ENCODE measurements at regions not wholly inside any gene's neighbourhood (a gene's known extent, or its start where the extent isn't known, plus 50 kb on each side); places are given as distances from the start of the nearest gene placed in this dataset.

DNA sequence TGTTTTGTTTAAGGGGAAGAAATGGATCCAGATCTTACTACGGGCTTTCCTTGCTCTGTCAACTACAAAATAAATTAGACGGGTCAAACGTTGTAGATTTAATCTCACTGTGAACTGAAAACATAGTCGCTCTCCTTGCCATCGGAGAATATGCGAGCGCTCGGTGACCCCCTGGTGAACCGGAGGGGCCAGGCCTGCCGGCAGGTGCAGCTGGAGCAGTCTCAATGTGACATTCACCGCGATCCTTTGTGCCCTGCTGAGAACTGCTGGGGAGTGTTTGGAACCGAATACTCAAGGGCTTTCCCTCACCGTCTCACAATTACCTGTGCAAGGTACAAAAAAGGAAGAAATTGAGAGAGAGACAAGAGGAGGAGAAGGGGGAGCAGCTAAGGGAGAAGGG lies 174.1 kb upstream of the GPR26 start:
- no peak for DNase-seq (ENCODE audit: low read depth in 2 of 2)

DNA sequence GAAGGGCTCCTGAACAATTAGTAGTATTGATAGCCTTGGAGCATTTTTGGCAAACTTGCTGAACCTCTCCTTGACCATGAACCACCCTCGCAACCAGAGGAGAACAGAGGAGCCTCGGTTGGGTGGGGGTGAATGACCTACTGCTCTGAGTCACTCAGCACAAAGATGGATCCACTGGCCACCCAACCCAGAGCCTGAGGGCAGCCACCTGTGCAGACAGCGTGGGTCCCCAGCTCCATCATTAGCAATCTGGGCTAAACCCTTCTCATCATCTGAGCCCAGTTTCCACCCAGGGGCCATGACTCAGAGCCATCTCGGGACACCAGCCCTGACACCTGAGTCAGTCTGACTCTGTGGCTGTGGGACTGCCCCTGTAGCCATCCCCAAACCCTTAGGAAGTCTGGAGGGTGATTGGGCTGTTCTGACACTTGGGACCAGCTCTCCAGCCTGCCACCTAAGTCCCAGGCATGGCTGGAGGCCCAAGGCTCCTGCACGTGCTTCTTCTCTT lies 171.8 kb upstream of the GPR26 start:
- DNase-seq (ENCODE audit: low read depth in 2 of 2): no peak

DNA sequence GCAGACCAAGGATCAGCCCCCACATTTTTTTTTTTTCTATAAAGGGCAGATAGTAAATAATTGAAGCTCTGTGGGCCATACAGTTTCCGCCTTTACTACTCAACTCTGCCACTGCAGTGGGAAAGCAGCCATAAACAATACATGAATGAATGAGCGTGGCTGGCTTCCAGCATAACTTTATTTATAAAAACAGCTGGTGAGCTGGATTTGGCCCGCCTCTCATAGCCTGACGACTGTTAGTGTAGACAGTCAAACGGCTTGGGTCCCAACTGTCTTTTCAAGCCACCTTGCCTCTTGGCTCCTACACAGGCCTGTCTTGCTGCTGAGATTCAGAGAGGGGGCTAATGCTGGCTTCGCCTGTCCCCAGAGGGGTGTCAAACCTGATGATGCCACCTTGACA lies 169.8 kb upstream of the GPR26 start:
- no peak for DNase-seq (ENCODE audit: low read depth in 2 of 2)

- DNase-seq (ENCODE audit: low read depth in 2 of 2): no peak
Observed at GRCh38 chr10:123496996-123497660, 169.0 kb upstream of the GPR26 start.

GRCh38 chr10:123500110-123500509 lies 166.0 kb upstream of the GPR26 start:
- DNase-seq (ENCODE audit: low read depth in 2 of 2): no peak

- no peak for DNase-seq (ENCODE audit: low read depth in 2 of 2)
Observed at GRCh38 chr10:123501148-123501547, 165.0 kb upstream of the GPR26 start.

- DNase-seq (ENCODE audit: low read depth in 2 of 2): no peak
Observed at GRCh38 chr10:123502983-123503382, 163.2 kb upstream of the GPR26 start.

DNA sequence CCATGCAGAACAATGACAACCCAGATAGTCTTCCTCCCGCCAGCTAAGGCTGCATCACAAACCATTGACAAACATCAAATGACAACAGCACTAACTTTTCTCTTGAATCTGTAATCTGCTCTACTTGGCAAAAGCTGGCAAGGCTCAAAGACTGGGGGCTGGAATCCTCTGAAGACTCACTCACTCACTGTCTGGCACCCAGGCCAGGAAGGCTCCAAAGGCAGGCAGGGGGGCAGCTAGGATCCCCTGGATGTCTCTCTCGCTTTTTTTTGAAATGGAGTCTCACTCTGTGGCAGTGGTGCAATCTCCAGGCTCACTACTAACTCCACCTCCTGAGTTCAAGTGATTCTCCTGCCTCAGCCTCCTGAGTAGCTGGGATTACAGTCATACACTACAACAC lies 159.7 kb upstream of the GPR26 start:
- no peak for DNase-seq (ENCODE audit: low read depth in 2 of 2)

GRCh38 chr10:123507298-123507697 lies 158.9 kb upstream of the GPR26 start:
- DNase-seq (ENCODE audit: low read depth in 2 of 2): no peak

GRCh38 chr10:123509338-123509737 lies 156.8 kb upstream of the GPR26 start:
- no peak for DNase-seq (ENCODE audit: low read depth in 2 of 2)

- no peak for DNase-seq (ENCODE audit: low read depth in 2 of 2)
Observed at GRCh38 chr10:123512901-123513775, 153.0 kb upstream of the GPR26 start.

GRCh38 chr10:123513870-123514269 lies 152.3 kb upstream of the GPR26 start:
- no peak for DNase-seq (ENCODE audit: low read depth in 2 of 2)

- DNase-seq (ENCODE audit: low read depth in 2 of 2): no peak
Observed at GRCh38 chr10:123514996-123515395, 151.2 kb upstream of the GPR26 start.

- no peak for DNase-seq (ENCODE audit: low read depth in 2 of 2)
Observed at GRCh38 chr10:123515661-123516060, 150.5 kb upstream of the GPR26 start.

- DNase-seq (ENCODE audit: low read depth in 2 of 2): no peak
Observed at GRCh38 chr10:123516291-123516690, 149.9 kb upstream of the GPR26 start.

- no peak for DNase-seq (ENCODE audit: low read depth in 2 of 2)
Observed at GRCh38 chr10:123517426-123517825, 148.7 kb upstream of the GPR26 start.

DNA sequence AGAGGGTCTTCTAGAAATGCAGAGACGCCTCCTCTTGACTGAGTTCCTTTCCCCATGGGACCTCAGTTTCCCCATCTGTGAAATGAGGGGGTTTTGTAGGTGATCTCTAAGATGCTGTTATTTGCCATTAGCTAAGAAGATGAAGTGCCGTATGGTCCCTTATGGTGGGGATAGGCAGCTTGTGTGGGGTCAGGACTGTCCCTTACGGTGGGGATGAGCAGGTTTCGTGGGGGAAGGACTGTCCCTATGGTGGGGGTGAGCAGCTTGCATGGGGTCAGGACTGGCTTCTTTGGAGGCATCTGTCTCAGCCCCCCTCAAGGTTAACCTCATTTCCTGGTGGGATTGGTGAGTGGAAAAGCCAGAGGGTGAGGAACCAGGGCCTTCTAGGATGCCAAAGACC lies 148.3 kb upstream of the GPR26 start:
- no peak for DNase-seq (ENCODE audit: low read depth in 2 of 2)

- DNase-seq (ENCODE audit: low read depth in 2 of 2): no peak
Observed at GRCh38 chr10:123518765-123519164, 147.4 kb upstream of the GPR26 start.

DNA sequence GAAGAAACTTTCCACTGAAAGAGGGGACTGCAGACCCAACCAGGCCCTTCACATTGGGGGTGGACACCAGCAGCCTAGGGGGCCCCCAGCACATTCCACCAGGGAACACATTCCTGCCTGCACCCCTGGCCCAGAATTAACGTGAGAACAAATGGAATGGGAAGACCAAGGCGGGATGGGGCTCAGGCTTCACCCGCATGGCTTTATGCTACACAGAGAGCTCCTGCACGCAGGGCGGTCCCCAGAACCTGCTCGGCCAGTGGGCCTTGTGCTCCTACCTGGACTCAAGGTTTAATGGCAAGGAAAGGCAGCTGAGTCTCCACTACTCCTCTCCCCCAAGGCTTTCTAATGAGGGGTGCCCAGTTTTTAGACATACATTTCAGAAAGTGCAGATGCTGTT lies 146.3 kb upstream of the GPR26 start:
- DNase-seq (ENCODE audit: low read depth in 2 of 2): no peak

- DNase-seq (ENCODE audit: low read depth in 2 of 2): no peak
Observed at GRCh38 chr10:123521076-123521475, 145.1 kb upstream of the GPR26 start.

DNA sequence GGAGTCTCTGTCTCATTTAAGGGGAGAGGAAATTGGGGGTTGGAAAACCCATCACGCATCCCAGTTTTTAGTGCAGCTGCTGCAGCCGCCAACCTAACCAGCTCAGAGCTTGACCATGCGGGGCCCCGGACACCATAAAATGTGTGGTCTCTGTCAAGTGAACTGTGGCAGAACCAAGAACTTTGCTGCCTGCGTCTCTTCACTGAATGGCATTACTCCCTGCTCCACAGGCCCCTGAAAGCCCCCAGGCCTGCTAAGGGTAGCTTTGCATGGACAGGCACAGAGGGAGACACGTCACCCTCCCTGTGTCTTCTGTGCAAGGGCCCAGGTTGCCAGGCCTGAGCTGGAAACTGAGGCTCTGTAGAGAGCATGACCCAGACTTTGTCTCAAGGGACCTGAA lies 144.6 kb upstream of the GPR26 start:
- no peak for DNase-seq (ENCODE audit: low read depth in 2 of 2)

DNA sequence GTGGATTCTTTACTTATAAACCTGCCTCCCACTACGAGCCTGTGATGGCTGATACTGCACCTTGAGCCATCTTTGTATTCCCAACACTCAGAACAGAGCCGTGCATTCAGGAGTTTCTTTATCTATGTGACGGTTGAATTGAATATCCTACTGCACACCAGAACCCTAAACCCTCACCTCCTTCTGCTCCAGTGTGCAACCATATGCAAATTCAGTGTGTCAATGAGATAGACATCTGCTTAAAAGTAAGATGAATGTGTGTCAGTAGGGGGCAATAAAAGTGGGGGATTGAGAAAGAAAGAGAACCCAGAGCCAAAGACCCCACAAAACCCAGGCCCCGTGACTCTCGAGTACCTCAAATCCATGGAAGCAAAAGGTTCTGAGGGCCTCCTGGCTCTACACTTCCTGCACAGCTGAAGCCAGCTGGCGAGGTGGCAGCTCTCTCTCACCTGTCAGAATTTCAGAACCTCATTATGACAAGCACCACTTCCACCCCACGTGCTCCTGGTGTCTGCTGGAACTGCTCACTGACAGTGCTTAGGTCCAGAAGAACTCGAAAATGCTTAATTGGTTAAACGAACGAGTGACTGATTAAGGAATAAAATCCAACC lies 143.3 kb upstream of the GPR26 start:
- no peak for DNase-seq (ENCODE audit: low read depth in 2 of 2)

DNA sequence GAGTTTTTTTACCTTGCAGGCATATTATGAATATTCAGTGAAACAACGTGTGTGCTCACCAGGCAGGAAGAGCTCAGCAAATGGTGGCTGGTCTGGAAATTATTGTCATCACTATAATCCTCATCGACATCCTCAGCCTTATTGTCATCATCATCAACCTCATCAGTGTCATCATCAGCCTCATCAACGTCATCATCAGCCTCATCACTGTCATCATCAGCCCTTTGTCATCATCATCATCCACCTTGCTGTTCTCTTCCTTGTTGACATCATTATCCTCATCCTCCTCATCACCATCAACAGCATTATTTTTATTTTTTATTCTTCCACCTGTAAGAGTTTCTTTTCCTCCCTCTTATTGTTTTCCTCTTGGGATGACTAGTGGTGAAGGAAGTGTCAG lies 142.3 kb upstream of the GPR26 start:
- DNase-seq (ENCODE audit: low read depth in 2 of 2): no peak
